ENCODE measurements at regions not wholly inside any gene's neighbourhood (a gene's known extent, or its start where the extent isn't known, plus 50 kb on each side); places are given as distances from the start of the nearest gene placed in this dataset.

DNA sequence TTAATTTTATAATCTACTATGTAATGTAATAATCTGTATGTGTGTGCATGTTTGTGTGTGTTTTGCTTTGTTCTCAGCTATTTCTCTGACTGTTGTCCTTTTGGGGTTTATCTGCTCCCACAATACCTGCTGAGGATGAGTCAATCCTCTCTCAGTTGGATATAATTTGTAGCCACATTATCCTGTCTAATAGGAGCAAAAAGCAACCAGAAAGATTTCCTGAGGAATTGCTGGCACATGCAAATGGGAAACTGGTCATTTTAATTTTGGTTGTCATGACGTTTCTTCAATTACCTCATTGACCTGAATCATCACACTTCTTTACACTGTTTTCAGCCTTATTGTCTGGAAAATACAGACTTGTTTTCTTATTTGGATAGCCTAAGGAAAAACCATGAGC, 488.4 kb downstream of the KLF5 start:
- Mint-ChIP-seq H3K9me3 (peaks cover 0 to 15% (median 2%) of the 10 kb centered on the region in 7 donors), H3K4me1 (no peaks in the 10 kb centered on the region), H3K27ac (no peak overlapping the region), H3K4me3 (no peak overlapping the region), H3K27me3 (ENCODE audit: low read depth in 3 of 3) (no peaks in the 10 kb centered on the region), H3K36me3 (no peaks in the 10 kb centered on the region)
- Histone ChIP-seq H3K27me3 (ENCODE audit: control insufficient read depth in 2 of 2, insufficient read depth in 2 of 2, low read length in 2 of 2) (no peaks in the 10 kb centered on the region), H3K4me2 (replicated peaks; ENCODE audit: extremely low read depth, low read length, poor library complexity, severe bottlenecking) (no peak overlapping the region), H3K27ac (ENCODE audit: low read depth in 1 of 2, low read length in 2 of 2) (no peak overlapping the region), H3K9ac (ENCODE audit: insufficient read depth, low read length, poor library complexity, severe bottlenecking) (no peak overlapping the region), H3K36me3 (replicated peaks in 1 of 2; ENCODE audit: control insufficient read depth in 1 of 2, insufficient read depth in 2 of 2, low read length in 2 of 2) (no peaks in the 10 kb centered on the region), H4K20me1 (ENCODE audit: insufficient read depth, low read length) (no peaks in the 10 kb centered on the region), H2AFZ (ENCODE audit: insufficient read depth, low read depth, low read length, poor library complexity, severe bottlenecking) (no peak overlapping the region), H3K4me1 (ENCODE audit: control insufficient read depth in 1 of 2, insufficient read depth in 2 of 2, low read length in 2 of 2) (no peaks in the 10 kb centered on the region), H3K4me3 (replicated peaks in 1 of 3; ENCODE audit: low read depth in 2 of 3, low read length in 3 of 3) (no peak overlapping the region), H3K9me3 (replicated peaks in 1 of 2; ENCODE audit: control insufficient read depth in 1 of 2, insufficient read depth in 1 of 2, low read length in 2 of 2) (peaks cover 5 to 6% of the 10 kb centered on the region in 2 donors), H3K79me2 (ENCODE audit: insufficient read depth, low read length) (no peaks in the 10 kb centered on the region)
- intact Hi-C loops (cut with micrococcal nuclease), result no loop called here
- no CpG with 5 or more reads among the region's 1 CpG for WGBS (ENCODE audit: insufficient coverage)
- TF ChIP-seq, protein P1, sequence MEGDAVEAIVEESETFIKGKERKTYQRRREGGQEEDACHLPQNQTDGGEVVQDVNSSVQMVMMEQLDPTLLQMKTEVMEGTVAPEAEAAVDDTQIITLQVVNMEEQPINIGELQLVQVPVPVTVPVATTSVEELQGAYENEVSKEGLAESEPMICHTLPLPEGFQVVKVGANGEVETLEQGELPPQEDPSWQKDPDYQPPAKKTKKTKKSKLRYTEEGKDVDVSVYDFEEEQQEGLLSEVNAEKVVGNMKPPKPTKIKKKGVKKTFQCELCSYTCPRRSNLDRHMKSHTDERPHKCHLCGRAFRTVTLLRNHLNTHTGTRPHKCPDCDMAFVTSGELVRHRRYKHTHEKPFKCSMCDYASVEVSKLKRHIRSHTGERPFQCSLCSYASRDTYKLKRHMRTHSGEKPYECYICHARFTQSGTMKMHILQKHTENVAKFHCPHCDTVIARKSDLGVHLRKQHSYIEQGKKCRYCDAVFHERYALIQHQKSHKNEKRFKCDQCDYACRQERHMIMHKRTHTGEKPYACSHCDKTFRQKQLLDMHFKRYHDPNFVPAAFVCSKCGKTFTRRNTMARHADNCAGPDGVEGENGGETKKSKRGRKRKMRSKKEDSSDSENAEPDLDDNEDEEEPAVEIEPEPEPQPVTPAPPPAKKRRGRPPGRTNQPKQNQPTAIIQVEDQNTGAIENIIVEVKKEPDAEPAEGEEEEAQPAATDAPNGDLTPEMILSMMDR (IDR thresholded peaks at IDR 0.05), result no peak
- DNase-seq, result no peak

DNA sequence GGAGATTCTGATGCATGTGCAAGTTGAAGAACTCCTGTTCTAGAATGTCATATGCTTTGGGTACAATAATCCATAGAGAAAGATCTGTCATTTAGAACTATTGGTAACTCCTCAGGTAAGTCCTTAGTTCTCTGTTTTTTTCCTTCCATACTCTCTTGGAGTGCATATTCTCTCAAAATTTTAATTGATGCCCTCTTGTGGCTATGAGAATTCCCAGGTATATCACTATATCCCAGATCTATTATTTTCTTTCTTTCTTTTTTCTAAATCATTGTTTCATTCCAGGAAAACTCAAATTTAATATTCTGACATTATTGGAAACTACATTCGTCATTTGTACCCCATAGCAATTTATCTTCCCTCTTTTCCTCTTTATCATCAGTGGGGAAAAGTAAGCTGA, 485.4 kb downstream of the KLF5 start:
- no peak overlapping the region for H3K4me3 Mint-ChIP-seq
- Histone ChIP-seq H3K9me3 (replicated peaks in 1 of 2; ENCODE audit: control insufficient read depth in 1 of 2, insufficient read depth in 1 of 2, low read length in 2 of 2) (peaks cover 0 to 2% of the 10 kb centered on the region in 2 donors), H3K36me3 (replicated peaks in 1 of 2; ENCODE audit: control insufficient read depth in 1 of 2, insufficient read depth in 2 of 2, low read length in 2 of 2) (no peaks in the 10 kb centered on the region), H3K4me3 (replicated peaks in 1 of 3; ENCODE audit: low read depth in 2 of 3, low read length in 3 of 3) (no peak overlapping the region), H3K79me2 (ENCODE audit: insufficient read depth, low read length) (no peaks in the 10 kb centered on the region), H2AFZ (ENCODE audit: insufficient read depth, low read depth, low read length, poor library complexity, severe bottlenecking) (no peak overlapping the region), H3K27ac (ENCODE audit: low read depth in 1 of 2, low read length in 2 of 2) (no peak overlapping the region), H3K27me3 (ENCODE audit: control insufficient read depth in 2 of 2, insufficient read depth in 2 of 2, low read length in 2 of 2) (no peaks in the 10 kb centered on the region), H3K9ac (ENCODE audit: insufficient read depth, low read length, poor library complexity, severe bottlenecking) (no peak overlapping the region), H3K4me2 (replicated peaks; ENCODE audit: extremely low read depth, low read length, poor library complexity, severe bottlenecking) (no peak overlapping the region), H3K4me1 (ENCODE audit: control insufficient read depth in 1 of 2, insufficient read depth in 2 of 2, low read length in 2 of 2) (no peaks in the 10 kb centered on the region), H4K20me1 (ENCODE audit: insufficient read depth, low read length) (no peaks in the 10 kb centered on the region)
- WGBS (ENCODE audit: insufficient coverage), result no CpG with 5 or more reads among the region's 1 CpG
- H3K4me1 Mint-ChIP-seq, result no peaks in the 10 kb centered on the region
- no peaks in the 10 kb centered on the region for H3K27me3 Mint-ChIP-seq (ENCODE audit: low read depth in 3 of 3)
- TF ChIP-seq, protein P1 (IDR thresholded peaks at IDR 0.05), result no peak
- no peak overlapping the region for H3K27ac Mint-ChIP-seq
- intact Hi-C loops (cut with micrococcal nuclease), result no loop called here
- peaks cover 0 to 7% (median 3%) of the 10 kb centered on the region in 7 donors for H3K9me3 Mint-ChIP-seq
- no peak for DNase-seq
- H3K36me3 Mint-ChIP-seq, result no peaks in the 10 kb centered on the region

Measured in CD14-positive monocyte (primary cell).